Progenitor cell of endocrine pancreas (in vitro differentiated cells): ENCODE measurements at regions not wholly inside any gene's neighbourhood (a gene's known extent, or its start where the extent isn't known, plus 50 kb on each side); places are given as distances from the start of the nearest gene placed in this dataset.

Source experiments
- DNase-seq: peaks from one replicate; pipeline ENCODE4 v3.0.0; 2021; ENCODE audit warnings: low spot score; ENCODE audit not compliant: unreplicated experiment
- H3K27ac Mint-ChIP-seq: 2 replicates; pipeline ENCODE4 v1.8.0; 2021; ENCODE audit warnings: mild to moderate bottlenecking, moderate library complexity, mixed read lengths
- H3K27me3 Mint-ChIP-seq: 2 replicates; pipeline ENCODE4 v1.8.0; 2021; ENCODE audit warnings: mixed read lengths
- H3K36me3 Mint-ChIP-seq: 2 replicates; pipeline ENCODE4 v1.8.0; 2022; ENCODE audit warnings: mixed read lengths; ENCODE audit not compliant: insufficient read depth
- H3K4me1 Mint-ChIP-seq: 2 replicates; pipeline ENCODE4 v1.8.0; 2021; ENCODE audit warnings: low read depth, mixed read lengths
- H3K4me3 Mint-ChIP-seq: 2 replicates; pipeline ENCODE4 v1.8.0; 2021; ENCODE audit warnings: low read depth, mild to moderate bottlenecking, moderate library complexity, mixed read lengths
- H3K9me3 Mint-ChIP-seq: 2 replicates; pipeline ENCODE4 v1.8.0; 2021; ENCODE audit warnings: low read depth, mixed read lengths
- TF ChIP-seq, protein P1 (sequence below): fragments of 200-600 bp; sonication (generic); IDR thresholded peaks from one replicate; pipeline ENCODE4 v1.5.0; 2021; ENCODE audit warnings: antibody characterized with exemption, mild to moderate bottlenecking; ENCODE audit not compliant: unreplicated experiment

DNA sequence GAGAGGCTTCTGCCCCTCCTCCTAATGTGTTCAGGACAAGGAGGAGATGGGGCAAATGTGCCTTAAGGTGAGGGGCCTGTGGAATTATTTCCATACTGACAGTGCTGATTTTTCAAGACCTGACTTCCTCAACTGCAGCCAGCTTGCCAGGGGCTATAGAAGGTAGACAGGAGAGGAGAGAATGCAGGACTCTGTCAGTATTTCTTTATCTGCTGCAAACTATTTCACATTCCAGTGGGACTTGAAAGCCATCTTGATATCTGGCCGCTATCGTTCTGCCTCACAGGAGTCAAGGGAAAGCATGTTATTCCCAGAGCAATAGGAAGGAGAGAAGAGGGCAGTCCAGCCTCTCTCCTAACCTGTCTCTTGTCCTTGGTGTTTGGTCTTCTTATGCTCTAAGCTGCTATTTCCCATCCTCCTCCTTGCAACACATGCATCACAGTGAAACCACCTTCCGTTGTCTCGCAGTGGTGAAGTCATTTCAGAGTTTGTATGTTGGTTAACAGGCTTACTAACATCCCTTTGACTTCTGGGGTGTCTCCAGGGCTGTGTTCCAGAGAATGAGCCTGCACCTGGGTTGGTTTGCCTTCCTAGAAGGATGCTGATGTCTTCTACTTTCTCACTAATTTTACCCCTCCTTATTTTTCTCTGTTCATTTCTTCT lies 95.1 kb upstream of the MRPS22 start:
- DNase-seq: no peak
- Mint-ChIP-seq H3K27me3 (peaks cover 27% of the 10 kb centered on the region), H3K4me3 (no peak overlapping the region), H3K4me1 (no peaks in the 10 kb centered on the region), H3K36me3 (no peaks in the 10 kb centered on the region), H3K27ac (no peak overlapping the region), H3K9me3 (peaks cover 3% of the 10 kb centered on the region)
- TF ChIP-seq, protein P1, sequence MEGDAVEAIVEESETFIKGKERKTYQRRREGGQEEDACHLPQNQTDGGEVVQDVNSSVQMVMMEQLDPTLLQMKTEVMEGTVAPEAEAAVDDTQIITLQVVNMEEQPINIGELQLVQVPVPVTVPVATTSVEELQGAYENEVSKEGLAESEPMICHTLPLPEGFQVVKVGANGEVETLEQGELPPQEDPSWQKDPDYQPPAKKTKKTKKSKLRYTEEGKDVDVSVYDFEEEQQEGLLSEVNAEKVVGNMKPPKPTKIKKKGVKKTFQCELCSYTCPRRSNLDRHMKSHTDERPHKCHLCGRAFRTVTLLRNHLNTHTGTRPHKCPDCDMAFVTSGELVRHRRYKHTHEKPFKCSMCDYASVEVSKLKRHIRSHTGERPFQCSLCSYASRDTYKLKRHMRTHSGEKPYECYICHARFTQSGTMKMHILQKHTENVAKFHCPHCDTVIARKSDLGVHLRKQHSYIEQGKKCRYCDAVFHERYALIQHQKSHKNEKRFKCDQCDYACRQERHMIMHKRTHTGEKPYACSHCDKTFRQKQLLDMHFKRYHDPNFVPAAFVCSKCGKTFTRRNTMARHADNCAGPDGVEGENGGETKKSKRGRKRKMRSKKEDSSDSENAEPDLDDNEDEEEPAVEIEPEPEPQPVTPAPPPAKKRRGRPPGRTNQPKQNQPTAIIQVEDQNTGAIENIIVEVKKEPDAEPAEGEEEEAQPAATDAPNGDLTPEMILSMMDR: no peak

DNA sequence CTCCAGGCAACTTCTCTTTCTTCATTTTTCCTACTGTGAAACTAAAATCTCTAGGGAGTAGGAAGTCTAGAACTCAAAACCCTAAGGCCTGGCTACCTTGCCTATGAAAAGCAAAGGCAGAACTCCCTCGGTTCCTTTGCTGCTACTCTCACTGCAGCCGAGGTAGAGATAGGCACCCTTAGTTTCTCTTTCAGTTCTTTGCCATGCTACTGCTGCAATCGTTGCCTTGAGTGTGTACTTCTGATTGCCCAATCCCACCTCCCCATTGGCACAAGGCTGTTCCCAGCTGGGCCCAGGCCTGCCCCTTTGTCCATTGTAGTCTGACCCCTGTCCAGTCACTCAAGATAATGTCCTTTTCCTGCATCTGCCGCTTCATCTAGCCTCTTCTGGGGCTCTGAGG lies 92.3 kb upstream of the MRPS22 start:
- no peak for DNase-seq
- peaks cover 3% of the 10 kb centered on the region for H3K9me3 Mint-ChIP-seq
- peaks cover 27% of the 10 kb centered on the region for H3K27me3 Mint-ChIP-seq
- no peak overlapping the region for H3K4me3 Mint-ChIP-seq
- TF ChIP-seq, protein P1: no peak
- no peaks in the 10 kb centered on the region for H3K4me1 Mint-ChIP-seq
- H3K27ac Mint-ChIP-seq: no peak overlapping the region
- no peaks in the 10 kb centered on the region for H3K36me3 Mint-ChIP-seq

DNA sequence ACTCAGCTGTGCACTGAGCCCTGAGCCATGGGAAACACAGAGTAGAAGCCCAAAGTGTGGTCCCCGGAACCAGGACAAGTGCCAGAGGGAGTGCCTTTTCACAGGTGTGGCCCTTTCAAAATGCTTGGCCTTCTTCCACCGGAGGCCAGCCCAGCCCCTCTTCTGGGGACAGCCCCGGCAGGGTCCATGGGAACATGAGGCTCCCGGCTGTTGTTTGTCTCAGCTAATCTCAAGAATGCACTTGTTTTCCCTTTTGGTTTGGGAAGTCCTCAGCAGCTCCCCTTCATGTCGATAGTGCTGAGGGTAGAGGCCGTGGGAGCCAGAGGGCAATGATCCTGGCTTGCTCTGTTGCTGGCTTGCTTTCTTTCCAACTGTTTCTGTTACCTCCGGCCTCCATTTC lies 91.1 kb upstream of the MRPS22 start:
- no peak for DNase-seq
- TF ChIP-seq, protein P1: no peak
- Mint-ChIP-seq H3K27ac (no peak overlapping the region), H3K27me3 (peaks cover 25% of the 10 kb centered on the region), H3K4me1 (no peaks in the 10 kb centered on the region), H3K36me3 (no peaks in the 10 kb centered on the region), H3K9me3 (peaks cover 3% of the 10 kb centered on the region), H3K4me3 (no peak overlapping the region)

DNA sequence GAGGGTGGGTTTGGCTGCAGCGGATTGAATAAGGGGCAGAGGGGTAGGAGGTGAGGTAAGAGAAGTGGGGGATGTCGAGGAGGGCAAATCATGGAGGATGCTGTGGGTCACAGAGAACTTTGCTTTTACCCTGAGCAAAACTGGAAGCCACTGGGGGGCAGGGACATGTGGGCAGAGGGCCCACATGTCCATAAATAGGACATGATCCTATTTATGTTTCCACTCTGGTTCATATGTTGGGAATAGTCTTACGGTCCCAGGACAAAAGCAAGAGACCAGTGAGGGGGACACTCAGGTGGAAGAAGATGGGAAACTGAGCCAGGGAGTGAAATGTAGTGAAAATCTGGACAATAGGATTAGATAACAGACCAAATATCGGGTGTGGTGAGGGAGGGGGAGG lies 85.5 kb upstream of the MRPS22 start:
- no peaks in the 10 kb centered on the region for H3K9me3 Mint-ChIP-seq
- DNase-seq: no peak
- H3K27me3 Mint-ChIP-seq: peaks cover 35% of the 10 kb centered on the region
- H3K4me3 Mint-ChIP-seq: no peak overlapping the region
- TF ChIP-seq, protein P1: no peak
- H3K27ac Mint-ChIP-seq: no peak overlapping the region
- H3K4me1 Mint-ChIP-seq: no peaks in the 10 kb centered on the region
- H3K36me3 Mint-ChIP-seq: no peaks in the 10 kb centered on the region

DNA sequence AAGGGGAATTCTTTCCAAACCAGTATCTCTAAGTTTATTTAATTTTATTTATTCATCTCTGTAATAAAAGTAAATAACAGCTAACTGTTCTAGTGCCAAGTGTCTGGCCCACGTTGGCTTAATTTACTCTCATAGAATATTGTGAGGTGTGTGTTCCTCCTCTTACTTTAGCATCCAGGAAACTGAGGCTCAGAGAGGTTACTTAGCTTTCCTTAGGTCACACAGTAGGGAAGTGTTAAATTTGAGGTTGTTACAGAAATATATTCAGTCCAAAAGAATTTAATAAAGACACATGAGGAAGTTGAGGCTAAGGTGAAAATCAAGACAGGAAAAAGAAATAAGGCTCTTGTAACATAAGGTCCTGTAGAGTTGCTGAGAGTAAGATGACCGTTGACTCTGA lies 84.4 kb upstream of the MRPS22 start:
- no peak for DNase-seq
- Mint-ChIP-seq H3K36me3 (no peaks in the 10 kb centered on the region), H3K27ac (no peak overlapping the region), H3K4me1 (no peaks in the 10 kb centered on the region), H3K27me3 (peaks cover 28% of the 10 kb centered on the region), H3K9me3 (no peaks in the 10 kb centered on the region), H3K4me3 (no peak overlapping the region)
- TF ChIP-seq, protein P1: no peak
